ENCODE measurements at regions not wholly inside any gene's neighbourhood (a gene's known extent, or its start where the extent isn't known, plus 50 kb on each side); places are given as distances from the start of the nearest gene placed in this dataset.
"Not testable (repeated sequence)": the region's sequence is repeated elsewhere in the genome, so short reads cannot be mapped to it uniquely, and the experiment has no call there.

DNA sequence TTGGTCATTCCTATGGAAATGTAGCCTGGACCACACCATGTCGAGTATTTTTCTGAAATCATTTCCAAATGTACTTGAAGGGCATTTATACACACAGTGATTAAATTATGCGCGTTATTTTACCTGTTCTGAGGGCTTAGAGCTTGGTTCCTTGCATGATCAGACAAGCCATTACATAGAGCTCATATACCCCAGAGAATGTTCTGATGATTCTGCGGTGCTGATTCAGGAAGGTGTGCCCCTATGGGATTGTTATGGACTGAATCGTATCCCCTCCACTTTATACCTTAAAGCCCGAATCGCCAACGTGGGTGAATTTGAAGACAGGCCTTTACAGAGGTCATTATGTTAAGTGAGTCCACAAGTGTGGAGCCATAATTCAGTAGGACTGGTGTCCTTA lies 848.9 kb downstream of the TRIML1 start:
- H3K27ac ChIP-seq: no peak overlapping the region
- TF ChIP-seq, protein P1, sequence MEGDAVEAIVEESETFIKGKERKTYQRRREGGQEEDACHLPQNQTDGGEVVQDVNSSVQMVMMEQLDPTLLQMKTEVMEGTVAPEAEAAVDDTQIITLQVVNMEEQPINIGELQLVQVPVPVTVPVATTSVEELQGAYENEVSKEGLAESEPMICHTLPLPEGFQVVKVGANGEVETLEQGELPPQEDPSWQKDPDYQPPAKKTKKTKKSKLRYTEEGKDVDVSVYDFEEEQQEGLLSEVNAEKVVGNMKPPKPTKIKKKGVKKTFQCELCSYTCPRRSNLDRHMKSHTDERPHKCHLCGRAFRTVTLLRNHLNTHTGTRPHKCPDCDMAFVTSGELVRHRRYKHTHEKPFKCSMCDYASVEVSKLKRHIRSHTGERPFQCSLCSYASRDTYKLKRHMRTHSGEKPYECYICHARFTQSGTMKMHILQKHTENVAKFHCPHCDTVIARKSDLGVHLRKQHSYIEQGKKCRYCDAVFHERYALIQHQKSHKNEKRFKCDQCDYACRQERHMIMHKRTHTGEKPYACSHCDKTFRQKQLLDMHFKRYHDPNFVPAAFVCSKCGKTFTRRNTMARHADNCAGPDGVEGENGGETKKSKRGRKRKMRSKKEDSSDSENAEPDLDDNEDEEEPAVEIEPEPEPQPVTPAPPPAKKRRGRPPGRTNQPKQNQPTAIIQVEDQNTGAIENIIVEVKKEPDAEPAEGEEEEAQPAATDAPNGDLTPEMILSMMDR (conservative IDR thresholded peaks at IDR 0.05): no peak

DNA sequence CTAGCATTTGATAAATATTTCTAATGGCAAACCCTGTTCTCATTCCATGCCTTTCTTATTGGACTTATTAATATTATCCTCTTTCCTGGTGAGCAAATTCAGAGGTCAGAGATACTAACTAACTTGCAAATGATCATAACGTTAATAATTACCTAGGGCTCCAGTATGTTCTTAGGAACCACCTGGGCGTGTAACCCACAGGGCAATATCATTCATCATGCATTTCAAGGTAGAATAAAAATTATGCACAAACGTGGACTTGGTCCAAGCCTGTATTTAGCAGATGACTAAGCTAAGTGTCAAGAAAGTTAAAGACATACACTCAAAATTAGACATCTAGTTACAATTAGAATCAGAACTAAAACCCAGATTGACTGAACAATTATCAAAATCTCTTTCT lies 850.1 kb downstream of the TRIML1 start:
- TF ChIP-seq, protein P1 (conservative IDR thresholded peaks at IDR 0.05): no peak

DNA sequence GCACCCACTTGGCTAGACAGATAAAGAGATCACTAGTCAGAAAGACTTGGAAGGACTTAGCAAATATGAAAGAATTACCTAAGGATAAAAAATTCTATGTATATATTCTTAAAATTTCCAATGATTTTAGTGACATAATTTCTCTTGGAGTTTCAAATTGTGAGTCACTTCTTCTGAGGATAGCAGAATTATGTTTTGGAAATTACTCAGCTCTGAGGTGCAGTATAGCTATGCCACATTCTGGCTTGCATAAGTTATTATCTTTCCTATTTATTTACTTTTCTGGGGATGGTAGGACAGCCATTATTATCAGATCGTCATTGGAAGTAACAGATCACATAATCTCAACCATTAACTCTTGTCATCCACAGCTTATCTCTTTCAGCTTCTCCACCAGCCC lies 853.5 kb downstream of the TRIML1 start:
- TF ChIP-seq, protein P1 (conservative IDR thresholded peaks at IDR 0.05): no peak
- H3K27ac ChIP-seq: no peak overlapping the region

More for the DNA sequence above, 850.1 kb downstream of the TRIML1 start:
- no peak overlapping the region for H3K27ac ChIP-seq

DNA sequence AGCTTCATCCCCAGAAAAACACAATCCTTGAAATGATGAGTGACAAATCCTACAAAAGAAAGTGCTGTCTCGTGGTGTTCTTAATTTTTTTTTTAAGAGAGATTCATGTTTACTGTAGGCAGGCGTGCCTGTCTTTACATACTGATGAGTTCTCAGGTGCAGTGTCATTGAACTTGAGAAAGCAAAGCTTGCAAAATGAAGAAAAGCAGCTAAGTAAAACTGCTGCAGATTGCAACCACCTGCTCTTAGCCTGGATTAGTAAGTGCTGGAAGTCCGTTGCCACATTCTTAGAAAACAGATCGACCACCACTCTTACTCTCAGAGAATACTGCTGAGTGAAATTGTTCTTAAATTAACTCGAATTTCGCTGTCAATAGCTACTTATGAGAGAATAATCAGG lies 854.6 kb downstream of the TRIML1 start:
- no peak overlapping the region for H3K27ac ChIP-seq
- TF ChIP-seq, protein P1 (conservative IDR thresholded peaks at IDR 0.05): no peak

DNA sequence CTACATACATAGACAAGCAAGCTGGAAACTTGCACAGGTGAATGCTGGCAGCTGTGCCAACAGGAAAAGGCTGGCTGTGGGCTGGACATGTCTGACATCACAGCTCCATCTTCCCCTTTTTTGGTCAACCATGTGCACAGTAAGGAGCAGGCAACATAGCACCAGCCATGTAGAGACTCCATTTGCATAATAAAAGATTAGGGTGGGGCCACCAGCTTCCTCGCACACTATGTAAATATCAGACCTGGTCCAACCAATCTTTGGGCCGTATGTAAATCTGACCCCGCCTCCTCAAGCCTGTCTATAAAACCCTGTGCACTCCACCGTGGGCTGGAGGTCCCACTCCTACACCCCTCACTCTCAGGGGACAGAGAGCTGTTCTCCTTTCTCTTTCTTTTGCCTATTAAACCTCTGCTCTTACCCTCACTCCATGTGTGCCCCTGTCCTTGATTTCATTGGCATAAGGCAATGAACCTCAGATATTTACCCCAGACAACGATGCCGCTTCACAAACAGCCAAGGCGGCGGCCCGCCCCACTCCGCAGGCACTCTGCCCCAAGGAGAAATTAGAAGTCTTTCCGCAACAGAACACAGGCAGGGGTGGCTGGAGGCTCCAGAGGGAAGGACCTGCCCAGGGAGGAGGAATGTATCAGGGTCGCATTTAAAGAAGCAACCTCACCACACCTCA lies 862.2 kb downstream of the TRIML1 start:
- H3K27ac ChIP-seq: no peak overlapping the region
- TF ChIP-seq, protein P1 (conservative IDR thresholded peaks at IDR 0.05): no peak

DNA sequence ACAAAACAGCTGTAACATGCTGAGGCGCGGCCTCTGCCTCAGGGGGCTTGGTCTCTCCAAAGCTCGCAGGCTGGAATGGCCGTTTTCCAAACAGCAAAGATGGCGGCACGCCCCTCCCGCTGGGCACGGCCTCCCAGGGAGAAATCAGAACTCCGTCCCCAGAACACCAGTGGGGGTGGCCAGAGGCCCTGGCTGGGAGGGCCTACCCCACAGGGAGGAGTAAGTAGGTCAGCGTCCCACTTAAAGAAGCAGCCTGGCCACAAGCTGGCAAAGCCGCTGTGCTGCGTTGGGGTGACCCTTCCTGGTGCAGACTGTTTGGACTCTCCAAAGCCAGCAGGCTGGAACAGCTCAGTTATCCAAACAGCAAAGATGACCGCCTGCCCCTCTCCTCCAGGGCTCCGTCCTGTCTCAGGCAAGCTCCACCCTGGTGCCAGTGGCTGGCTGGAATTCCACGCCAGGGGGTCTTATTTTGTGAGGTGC lies 862.8 kb downstream of the TRIML1 start:
- no peak overlapping the region for H3K27ac ChIP-seq
- TF ChIP-seq, protein P1 (conservative IDR thresholded peaks at IDR 0.05): no peak

DNA sequence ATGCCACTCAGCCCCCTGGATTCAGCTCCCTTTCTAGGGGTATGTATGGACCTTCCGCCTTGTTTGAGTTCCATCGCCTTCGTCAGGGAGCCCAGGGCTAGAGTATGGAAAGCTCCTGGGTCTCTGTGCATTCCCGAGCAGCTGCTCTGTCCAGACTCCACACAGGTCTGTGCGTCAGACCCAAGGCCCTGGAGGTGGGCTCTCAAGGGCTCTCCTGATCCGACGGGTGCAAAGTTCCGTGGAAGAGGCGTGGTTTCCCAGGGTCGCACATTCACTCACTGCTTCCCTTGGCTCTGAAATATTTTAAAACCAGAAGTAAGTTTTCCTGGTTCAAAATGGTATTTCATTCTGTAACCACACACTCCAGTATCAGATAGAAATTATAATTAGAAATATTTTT lies 863.2 kb downstream of the TRIML1 start:
- TF ChIP-seq, protein P1 (conservative IDR thresholded peaks at IDR 0.05): no peak
- no peak overlapping the region for H3K27ac ChIP-seq

DNA sequence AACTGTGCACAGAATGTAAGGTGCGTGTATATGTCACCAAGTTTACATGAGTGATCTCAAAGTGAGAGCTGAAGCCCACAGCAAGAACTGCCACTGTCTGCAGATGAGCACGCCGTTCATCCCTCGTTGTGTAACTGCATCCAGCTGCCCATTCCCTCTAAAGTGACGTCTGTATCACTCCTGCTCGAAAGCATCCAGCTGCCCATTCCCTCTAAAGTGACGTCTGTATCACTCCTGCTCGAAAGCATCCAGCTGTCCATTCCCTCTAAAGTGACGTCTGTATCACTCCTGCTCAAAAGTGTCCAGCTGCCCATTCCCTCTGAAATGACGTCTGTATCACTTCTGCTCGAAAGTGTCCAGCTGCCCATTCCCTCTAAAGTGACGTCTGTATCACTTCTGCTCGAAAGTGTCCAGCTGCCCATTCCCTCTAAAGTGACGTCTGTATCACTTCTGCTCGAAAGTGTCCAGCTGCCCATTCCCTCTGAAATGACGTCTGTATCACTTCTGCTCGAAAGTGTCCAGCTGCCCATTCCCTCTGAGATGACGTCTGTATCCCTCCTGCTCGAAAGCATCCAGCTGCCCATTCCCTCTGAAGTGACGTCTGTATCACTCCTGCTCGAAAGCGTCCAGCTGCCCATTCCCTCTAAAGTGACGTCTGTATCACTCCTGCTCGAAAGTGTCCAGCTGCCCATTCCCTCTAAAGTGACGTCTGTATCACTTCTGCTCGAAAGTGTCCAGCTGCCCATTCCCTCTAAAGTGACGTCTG lies 871.4 kb downstream of the TRIML1 start:
- not testable (repeated sequence) for H3K27ac ChIP-seq

Measured in VCaP (cell line).